ENCODE measurements at regions not wholly inside any gene's neighbourhood (a gene's known extent, or its start where the extent isn't known, plus 50 kb on each side); places are given as distances from the start of the nearest gene placed in this dataset.

DNA sequence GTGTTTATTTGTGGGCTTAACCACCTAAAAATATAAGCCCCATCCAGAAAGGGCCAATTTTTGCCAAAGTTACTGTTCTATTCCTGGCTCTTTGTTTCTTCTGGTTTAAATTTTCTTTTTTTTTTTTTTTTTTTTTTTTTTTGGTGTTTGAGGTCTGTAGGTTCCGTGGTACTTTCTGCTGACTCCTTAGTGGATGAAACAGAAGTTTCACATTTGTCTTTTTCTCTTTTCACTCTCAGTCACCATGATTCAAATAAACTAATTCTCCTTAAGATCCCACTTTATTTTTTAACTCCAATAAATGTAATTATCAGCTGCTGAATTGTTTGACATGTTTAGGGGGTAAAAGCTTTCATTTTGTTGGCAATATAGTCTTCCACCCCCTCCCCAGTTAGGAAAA is 322.3 kb downstream of the CHRM3 start:
- in situ Hi-C loops (cut with HindIII; ENCODE audit: low pct_unique_long_range_greater_than_20kb, low sequenced_read_pairs) = no loop called here
- no peak for DNase-seq (ENCODE audit: low read depth)

DNA sequence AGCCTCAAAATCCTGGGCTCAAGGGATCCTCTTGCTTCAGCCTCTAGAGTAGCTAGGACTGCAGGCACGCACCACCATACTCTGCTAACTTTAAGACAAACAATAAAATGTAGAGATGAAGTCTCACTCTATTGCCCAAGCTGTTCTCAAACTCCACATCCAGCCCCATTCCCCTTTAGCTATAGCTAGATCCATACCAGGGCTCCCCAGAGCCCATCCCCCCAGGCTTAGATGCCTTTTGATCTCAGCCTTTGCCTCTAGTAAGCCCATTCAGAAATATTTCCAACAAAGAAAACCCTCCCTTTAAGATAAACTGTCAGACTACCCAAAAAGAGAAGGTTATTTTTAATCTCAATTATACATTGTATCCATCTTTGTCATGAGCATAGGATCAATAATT is 325.4 kb downstream of the CHRM3 start:
- in situ Hi-C loops (cut with HindIII; ENCODE audit: low pct_unique_long_range_greater_than_20kb, low sequenced_read_pairs) = no loop called here
- no peak for DNase-seq (ENCODE audit: low read depth)

DNA sequence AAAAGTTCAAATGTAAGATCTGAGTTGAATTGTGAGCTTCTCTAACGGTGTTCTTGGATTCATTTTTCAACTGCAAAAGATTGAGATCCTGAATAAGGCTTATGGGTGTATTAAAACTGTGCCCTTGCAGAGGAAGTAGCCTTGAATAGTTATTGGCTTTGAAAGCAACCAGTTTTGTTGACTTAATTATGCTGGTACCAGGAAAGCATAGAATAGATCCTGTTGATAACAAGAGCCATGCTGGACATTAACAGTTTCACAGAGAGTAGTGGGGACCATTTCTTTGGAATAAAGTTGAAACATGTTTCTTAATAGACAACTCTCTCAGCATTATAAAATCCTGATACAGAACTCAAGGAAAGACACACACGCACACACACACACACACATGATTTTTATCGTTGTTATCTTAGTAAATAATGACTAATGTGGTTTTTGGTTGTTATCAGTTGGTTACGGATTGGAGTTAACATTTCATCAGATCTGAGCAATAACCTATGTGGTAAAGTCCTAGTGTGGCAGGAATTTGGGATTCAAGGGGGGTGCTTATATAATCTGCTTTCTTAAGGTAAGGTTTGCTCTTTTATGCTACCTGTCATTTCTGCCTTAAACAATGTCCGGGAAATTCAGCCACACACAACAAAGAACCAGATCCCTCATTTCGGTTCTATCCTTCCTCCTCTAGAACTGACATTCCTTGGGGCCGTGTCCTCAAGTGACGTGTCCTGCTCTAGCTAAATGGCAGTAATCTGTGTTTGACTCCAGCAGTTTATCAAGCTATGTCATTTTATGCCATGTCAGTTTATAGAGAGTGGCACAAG is 330.9 kb downstream of the CHRM3 start:
- in situ Hi-C loops (cut with HindIII; ENCODE audit: low pct_unique_long_range_greater_than_20kb, low sequenced_read_pairs) = no loop called here

DNA sequence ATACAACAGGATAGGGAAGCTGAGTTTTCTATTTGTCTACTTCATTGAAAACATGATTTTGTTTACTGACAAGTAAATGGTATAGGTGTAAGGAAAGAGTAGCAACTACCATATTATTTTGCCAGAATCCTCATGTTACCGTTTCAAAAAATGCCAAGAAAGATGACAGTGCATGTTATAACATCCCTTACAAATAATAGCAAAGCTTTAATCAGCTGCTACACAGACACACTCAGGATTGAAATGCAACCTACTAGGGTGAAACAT is 331.5 kb downstream of the CHRM3 start:
- no peak for DNase-seq (ENCODE audit: low read depth)
- in situ Hi-C loops (cut with HindIII; ENCODE audit: low pct_unique_long_range_greater_than_20kb, low sequenced_read_pairs) = no loop called here

More for the DNA sequence above, 330.9 kb downstream of the CHRM3 start:
- DNase-seq (ENCODE audit: low read depth) = peak; percentile 46

DNA sequence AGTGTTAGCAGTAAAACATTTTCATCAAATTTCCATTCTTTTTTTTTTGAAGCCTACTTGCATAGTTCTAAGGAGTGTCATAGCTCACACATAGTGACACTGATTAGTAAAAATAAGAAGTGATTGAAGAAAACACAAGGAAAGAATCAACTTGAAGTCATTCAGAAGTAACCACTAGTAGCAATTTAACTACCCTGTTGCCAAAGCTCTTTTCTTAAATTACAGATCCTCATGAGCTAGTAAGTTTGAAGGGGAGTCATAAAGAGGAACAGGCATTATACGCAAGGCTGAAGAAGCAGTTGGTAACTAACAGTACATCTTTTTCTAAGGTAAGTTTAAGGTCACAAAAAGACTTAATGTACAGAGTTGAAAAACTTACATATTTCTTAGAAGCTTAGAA is 332.2 kb downstream of the CHRM3 start:
- no peak for DNase-seq (ENCODE audit: low read depth)
- in situ Hi-C loops (cut with HindIII; ENCODE audit: low pct_unique_long_range_greater_than_20kb, low sequenced_read_pairs) = no loop called here

DNA sequence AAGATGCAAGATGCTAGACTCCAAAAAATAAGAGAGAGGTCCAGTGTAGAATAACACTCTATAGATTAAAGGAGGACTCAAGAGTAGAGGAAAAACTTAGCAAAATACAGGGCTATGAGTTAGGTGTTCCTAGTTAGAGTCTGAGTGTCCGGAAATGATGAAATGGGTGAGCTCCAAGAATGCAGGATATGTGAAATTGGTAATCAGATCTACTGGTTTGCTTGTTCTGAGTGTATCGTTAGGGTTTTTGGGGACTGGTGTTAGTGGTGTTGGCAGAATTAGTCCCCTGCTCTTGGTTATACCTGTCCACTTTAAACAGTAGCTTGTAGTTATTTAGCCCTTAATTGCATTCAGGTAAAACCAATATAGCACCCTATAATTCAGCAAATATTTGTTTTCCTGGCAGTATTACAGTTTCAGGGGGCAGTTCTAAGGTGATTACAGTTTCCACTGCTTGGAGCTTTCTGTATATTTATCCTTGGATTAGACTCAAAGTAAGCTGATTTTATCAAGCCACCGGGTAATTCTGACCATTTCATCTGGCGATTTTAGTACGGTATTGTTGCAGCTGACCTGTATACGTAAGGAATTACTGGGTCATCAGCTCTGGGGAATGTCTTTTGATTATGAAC is 332.7 kb downstream of the CHRM3 start:
- no peak for DNase-seq (ENCODE audit: low read depth)
- in situ Hi-C loops (cut with HindIII; ENCODE audit: low pct_unique_long_range_greater_than_20kb, low sequenced_read_pairs) = no loop called here

DNA sequence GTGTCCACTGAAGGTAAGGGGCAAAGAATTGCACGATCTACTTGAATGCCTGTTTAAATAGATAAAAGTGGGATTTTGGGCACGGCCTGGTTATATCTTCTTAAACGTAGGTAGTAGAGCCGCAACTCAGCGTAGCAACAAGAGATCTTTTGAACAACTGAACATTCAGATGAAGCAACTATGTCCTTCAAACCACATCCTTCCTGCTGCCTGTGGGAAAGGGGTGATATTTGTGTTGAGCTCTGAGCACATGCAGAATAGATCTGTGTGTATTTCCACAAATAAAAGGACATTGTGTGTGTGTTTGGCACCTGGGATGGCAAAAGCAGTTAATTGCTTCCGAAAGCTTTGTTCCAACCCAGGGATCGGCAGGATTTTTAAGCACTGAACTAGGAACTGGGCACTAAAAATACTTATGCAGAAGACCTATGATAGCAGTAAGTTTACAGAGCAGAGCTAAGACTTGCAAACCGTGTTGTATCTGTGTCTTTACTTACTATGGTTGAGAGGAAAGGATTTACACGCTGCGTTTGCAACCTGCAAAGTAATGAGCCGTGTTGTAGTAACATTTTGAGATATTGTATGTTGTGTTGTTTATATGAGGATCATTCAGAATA is 333.4 kb downstream of the CHRM3 start:
- no peak for DNase-seq (ENCODE audit: low read depth)
- in situ Hi-C loops (cut with HindIII; ENCODE audit: low pct_unique_long_range_greater_than_20kb, low sequenced_read_pairs) = no loop called here

DNA sequence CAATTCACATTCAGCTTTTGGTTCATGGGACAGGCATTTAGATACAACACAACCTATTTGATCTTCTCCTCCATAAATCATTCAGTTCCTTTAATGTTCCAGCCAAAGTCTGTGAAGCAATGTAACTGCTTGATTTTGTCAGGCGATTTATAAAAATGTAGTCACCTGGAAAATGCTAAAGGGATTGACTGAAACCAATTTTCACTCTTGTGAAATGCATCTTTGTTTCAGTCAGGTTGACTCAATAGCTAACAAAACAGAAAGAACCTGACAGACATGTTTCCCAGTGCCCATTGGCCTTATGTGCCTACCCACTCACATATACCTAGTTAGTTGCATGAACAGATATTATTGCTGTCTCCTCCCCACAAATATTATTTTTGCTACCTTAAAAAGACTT is 335.7 kb downstream of the CHRM3 start:
- in situ Hi-C loops (cut with HindIII; ENCODE audit: low pct_unique_long_range_greater_than_20kb, low sequenced_read_pairs) = no loop called here
- no peak for DNase-seq (ENCODE audit: low read depth)

DNA sequence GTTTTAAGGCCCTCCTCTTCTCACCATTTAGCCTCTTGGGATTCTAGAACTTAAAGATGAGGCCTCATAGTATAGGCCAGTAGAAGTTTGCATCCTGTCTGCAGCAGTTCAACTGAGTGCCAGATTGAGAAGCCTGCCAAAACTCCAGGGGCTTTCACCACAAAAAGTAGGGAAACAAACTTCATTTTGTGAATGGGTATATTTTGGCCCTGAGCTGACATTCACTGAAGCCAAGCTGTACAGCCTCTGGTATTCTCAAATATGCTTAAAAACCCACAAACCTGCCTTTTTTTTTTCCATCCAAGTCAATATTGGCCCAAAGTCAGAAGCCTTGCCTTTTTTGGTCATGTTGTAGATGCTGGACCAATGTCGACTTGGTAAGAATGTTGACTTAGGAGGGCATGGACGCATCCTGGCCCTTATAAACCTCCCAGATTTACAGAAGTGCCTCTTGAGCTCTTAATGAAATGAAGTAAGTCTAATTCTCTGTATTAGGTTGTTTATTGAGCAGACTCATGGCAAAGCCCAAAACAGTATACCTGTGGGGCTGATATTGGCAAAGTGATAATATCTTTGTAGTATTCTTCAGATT is 337.5 kb downstream of the CHRM3 start:
- no peak for DNase-seq (ENCODE audit: low read depth)
- in situ Hi-C loops (cut with HindIII; ENCODE audit: low pct_unique_long_range_greater_than_20kb, low sequenced_read_pairs) = no loop called here

DNA sequence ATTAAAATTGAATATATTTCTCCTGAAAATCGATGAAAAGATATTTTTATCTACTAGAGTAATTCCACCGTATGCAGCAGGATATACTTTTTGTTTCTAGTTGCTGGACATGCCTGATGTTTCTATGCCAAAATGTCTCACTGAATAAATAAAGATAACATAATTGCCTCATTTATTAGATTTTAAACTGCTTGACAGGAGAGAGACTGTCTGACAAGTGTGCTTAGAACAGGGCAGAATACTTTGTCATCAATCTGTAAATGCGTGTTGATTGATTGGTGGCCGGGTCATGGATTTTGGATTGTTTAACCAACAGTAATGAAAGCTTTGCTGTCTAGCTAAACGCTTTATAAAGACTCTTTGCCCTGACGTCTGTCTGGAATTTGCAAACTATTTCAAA is 339.0 kb downstream of the CHRM3 start:
- no peak for DNase-seq (ENCODE audit: low read depth)
- in situ Hi-C loops (cut with HindIII; ENCODE audit: low pct_unique_long_range_greater_than_20kb, low sequenced_read_pairs) = no loop called here

DNA sequence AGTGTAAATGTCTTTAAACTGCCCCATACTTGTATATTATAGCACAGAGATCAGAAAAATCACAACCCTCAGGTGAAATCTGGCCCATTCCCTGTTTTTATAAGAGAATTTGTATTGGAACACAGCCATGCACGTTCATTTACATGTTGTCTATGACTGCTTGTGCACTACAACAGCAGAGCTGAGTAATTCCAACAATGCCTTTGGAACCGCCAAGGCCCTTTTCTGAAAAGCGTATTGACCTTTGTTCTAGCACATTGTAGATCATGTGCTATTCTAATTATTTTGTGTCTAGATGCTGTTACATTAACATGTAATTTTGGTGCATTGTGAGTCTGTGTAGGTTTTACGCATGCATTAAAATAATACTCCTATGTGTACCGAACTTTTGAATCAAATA is 339.6 kb downstream of the CHRM3 start:
- in situ Hi-C loops (cut with HindIII; ENCODE audit: low pct_unique_long_range_greater_than_20kb, low sequenced_read_pairs) = no loop called here

DNA sequence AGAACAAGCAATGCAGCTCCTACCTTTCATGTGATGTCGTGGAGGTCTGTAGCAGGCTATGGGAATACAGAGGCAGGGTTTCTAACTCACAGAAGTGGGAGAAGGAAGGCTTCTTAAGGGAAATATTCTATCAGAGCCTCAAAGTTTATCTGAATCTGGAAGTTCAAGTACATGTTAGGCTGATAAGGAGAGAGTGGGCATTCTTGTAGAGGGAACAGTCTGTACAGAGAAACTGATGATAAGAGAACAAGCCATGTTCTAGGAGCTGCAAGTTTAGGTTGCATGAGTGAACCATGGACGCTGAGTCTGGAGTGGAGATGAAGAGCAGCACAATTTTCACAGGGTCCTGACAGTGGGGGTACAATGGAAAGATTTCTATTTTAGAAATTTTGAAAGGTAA is 344.0 kb downstream of the CHRM3 start:
- DNase-seq (ENCODE audit: low read depth) = no peak

More for the DNA sequence above, 339.6 kb downstream of the CHRM3 start:
- no peak for DNase-seq (ENCODE audit: low read depth)

DNA sequence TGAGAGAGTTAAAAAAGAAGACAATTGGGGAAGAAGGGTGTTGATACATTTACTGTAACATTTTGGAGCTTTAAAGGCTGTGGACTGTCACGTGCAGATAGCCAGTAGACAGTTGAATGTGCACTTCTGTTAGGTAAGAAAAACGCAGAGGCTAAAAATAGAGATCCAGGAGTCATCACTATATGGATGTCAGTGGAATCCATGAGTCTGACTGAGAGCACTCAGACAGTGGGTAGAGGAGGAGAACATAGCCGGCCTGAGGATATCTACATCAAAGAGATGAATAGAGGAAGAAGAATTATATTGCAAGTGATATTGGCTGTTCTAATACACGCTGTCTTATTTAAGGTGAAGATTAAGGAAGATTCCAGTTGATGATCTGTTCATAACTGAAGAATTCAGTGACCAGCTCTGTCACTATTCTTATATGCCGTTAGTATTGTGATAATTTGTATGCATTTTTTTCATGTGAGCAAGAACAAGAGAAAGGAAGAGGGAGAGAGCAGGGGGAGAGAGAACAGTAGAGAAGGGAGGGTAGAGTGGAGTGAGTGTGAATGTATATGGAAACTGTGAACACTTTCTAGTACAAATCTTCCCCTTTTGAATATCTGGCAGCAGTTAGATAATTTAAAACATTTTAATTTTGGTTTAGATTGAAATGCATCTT is 344.8 kb downstream of the CHRM3 start:
- no peak for DNase-seq (ENCODE audit: low read depth)
- in situ Hi-C loops (cut with HindIII; ENCODE audit: low pct_unique_long_range_greater_than_20kb, low sequenced_read_pairs) = no loop called here

More for the DNA sequence above, 344.0 kb downstream of the CHRM3 start:
- in situ Hi-C loops (cut with HindIII; ENCODE audit: low pct_unique_long_range_greater_than_20kb, low sequenced_read_pairs) = no loop called here

DNA sequence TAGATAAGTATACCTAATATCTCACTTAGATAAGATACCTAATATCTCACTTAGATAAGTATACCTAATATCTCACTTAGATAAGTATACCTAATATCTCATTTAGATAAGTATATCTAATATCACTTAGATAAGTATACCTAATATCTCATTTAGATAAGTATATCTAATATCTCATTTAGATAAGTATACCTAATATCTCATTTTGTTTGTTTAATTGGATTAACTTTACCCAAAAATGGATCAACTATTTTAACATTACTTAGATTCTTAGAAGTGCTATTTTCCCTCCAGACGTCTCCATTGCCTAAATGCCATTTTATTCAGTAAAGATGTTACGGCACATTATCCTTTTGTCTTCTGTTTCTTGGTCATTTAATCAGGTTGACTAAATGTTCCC is 346.4 kb downstream of the CHRM3 start:
- in situ Hi-C loops (cut with HindIII; ENCODE audit: low pct_unique_long_range_greater_than_20kb, low sequenced_read_pairs) = no loop called here
- no peak for DNase-seq (ENCODE audit: low read depth)

DNA sequence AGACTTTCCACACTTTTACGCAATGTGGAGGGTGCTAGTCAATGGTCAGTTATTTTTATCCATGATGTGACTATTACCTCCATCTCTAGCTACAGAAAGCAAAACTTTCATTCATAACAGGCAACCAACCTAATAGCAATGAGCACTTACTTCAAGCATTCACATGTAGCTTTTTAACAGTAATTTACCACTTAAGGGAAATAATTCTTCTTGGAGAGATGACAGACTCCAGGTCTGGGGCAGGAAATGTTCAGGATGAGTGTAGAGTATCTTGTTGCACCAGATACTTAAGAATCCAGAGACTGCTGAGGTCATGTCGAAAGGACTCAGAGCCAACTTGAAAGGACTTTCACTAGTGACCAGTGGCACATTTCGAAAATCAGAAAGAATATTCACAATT is 347.6 kb downstream of the CHRM3 start:
- in situ Hi-C loops (cut with HindIII; ENCODE audit: low pct_unique_long_range_greater_than_20kb, low sequenced_read_pairs) = no loop called here
- no peak for DNase-seq (ENCODE audit: low read depth)

DNA sequence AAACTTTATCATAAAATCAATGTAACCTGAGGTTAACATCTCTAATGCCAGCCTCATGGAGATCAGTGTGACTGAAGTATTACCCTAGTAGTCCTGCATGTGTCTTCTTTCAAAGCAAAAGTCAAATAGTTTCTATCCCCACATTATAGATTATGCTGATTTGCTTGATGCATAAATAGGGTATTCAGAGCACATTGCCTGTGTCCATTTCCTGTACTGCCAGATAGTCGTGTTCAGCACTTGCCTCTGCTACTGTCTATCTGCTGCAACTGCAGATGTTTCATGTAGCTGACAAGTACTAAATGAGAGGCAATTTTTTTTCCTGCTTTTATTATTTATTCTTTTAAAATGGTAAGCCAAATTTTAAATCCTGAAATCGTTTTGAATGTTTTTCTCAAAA is 348.7 kb downstream of the CHRM3 start:
- no peak for DNase-seq (ENCODE audit: low read depth)
- in situ Hi-C loops (cut with HindIII; ENCODE audit: low pct_unique_long_range_greater_than_20kb, low sequenced_read_pairs) = no loop called here

DNA sequence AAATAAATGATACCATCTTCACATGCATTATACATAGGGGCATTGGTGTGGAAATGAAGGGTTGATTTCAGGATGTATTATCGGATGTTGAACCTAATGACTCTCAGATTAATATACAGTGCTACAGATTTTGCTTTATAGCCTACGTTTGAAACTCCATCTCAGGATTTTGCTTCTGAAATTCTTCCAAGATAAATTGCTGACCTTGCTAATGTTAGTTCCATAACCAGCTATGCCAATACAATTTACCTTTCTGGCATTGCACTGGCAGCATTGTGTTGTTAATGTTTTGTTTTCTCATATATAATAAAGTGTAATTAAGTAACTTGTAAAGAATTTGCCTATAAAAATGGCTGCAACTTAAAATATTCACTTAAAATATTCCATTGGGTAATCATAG is 350.1 kb downstream of the CHRM3 start:
- in situ Hi-C loops (cut with HindIII; ENCODE audit: low pct_unique_long_range_greater_than_20kb, low sequenced_read_pairs) = no loop called here
- no peak for DNase-seq (ENCODE audit: low read depth)

DNA sequence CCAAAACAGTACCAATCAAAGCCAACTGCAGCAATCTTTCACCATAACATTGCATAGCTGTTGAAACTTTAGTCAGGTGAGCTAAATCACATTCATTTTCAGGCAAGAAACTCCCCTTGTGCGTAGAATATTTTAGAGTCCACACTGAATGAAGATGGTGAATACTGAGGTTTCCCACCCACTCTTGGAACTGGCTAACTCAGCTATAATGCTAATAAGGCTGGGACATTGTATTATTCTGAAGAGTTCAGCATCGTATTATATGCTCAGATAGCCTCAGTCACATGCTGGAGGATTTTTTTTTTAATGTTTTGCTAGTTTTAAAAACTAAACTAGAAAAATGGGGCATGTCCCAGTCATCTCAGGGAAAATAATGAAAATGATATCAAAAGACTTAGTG is 352.3 kb upstream of the FMN2 start:
- in situ Hi-C loops (cut with HindIII; ENCODE audit: low pct_unique_long_range_greater_than_20kb, low sequenced_read_pairs) = no loop called here

DNA sequence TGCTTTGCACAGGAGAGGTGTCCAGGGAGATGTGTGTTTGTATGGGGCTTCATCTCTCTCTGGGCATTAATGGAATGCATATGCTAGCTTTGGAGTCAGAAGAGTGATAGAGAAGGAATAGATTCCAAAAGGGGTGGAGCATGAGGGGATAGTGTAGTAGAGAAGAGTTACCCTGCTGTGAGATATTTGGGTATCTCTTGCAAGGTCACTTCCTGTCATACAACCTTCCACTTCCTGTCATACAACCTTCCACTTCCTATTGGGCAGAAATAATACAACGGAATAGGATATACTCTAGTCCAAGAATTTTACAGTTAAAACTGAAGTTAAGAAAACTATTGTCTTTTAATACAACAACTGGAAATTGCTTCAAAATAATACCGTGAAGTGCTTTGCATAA is 351.8 kb upstream of the FMN2 start:
- DNase-seq (ENCODE audit: low read depth) = no peak

More for the DNA sequence above, 352.3 kb upstream of the FMN2 start:
- DNase-seq (ENCODE audit: low read depth) = no peak

More for the DNA sequence above, 351.8 kb upstream of the FMN2 start:
- in situ Hi-C loops (cut with HindIII; ENCODE audit: low pct_unique_long_range_greater_than_20kb, low sequenced_read_pairs) = no loop called here

Data from Caki2 (cell line).